Liver (tissue), 8 donors: ENCODE measurements at regions not wholly inside any gene's neighbourhood (a gene's known extent, or its start where the extent isn't known, plus 50 kb on each side); places are given as distances from the start of the nearest gene placed in this dataset.

ENCODE experiments used
- DNase-seq: peaks from one replicate; pipeline ENCODE4 v3.0.0-alpha.2; 2017; ENCODE audit warnings: low spot score
- H3K27ac ChIP-seq, 2 donors: one replicate each; pipeline ENCODE4 v1.7.0; 2013; ENCODE audit warnings: inconsistent platforms in 2 of 2, low read length in 2 of 2, control low read depth in 1 of 2, low read depth in 1 of 2, mild to moderate bottlenecking in 1 of 2
- H3K27me3 ChIP-seq, 4 donors: one replicate each; pipeline versions ENCODE4 v1.6.1 to v1.7.0; 2013; ENCODE audit warnings: low read length in 3 of 4, inconsistent platforms in 1 of 4, mild to moderate bottlenecking in 1 of 4, moderate library complexity in 1 of 4; ENCODE audit not compliant: control insufficient read depth in 4 of 4, insufficient read depth in 4 of 4
- H3K36me3 ChIP-seq, 4 donors: one replicate each; pipeline versions ENCODE4 v1.6.1 to v1.7.0; 2013; ENCODE audit warnings: low read length in 3 of 4, mild to moderate bottlenecking in 3 of 4, low read depth in 1 of 4, moderate library complexity in 1 of 4; ENCODE audit not compliant: control insufficient read depth in 4 of 4, insufficient read depth in 3 of 4
- H3K4me1 ChIP-seq, 4 donors: one replicate each; pipeline versions ENCODE4 v1.6.1 to v1.7.0; 2013; ENCODE audit warnings: low read length in 3 of 4, mild to moderate bottlenecking in 3 of 4, moderate library complexity in 1 of 4; ENCODE audit not compliant: control insufficient read depth in 4 of 4, insufficient read depth in 4 of 4
- H3K4me3 ChIP-seq, 3 donors: one replicate each; pipeline versions ENCODE4 v1.6.1 to v1.7.0; 2013; ENCODE audit warnings: low read length in 3 of 3, control low read depth in 1 of 3, low read depth in 1 of 3, mild to moderate bottlenecking in 1 of 3
- H3K9ac ChIP-seq, 2 donors: one replicate each; pipeline ENCODE4 v1.7.0; 2013; ENCODE audit warnings: low read length in 2 of 2, mild to moderate bottlenecking in 2 of 2, moderate library complexity in 2 of 2, control low read depth in 1 of 2, low read depth in 1 of 2
- H3K9me3 ChIP-seq, 4 donors: one replicate each; pipeline versions ENCODE4 v1.6.1 to v1.7.0; 2013; ENCODE audit warnings: low read length in 3 of 4; ENCODE audit not compliant: control insufficient read depth in 4 of 4
- FOXA1 ChIP-seq: IDR thresholded peaks from 2 replicates; pipeline ENCODE4 v1.6.1; 2016; ENCODE audit warnings: antibody characterized with exemption
- GABPA ChIP-seq, 2 donors: IDR thresholded peaks in 1 of 2; conservative IDR thresholded peaks in 1 of 2; 2 replicates each; pipeline ENCODE4 v1.6.1; 2016; ENCODE audit warnings: antibody characterized with exemption in 2 of 2, mild to moderate bottlenecking in 1 of 2, moderate library complexity in 1 of 2
- HNF4A ChIP-seq, 2 donors: conservative IDR thresholded peaks; 2 replicates each; pipeline ENCODE4 v1.6.1; 2016; ENCODE audit warnings: antibody characterized with exemption in 2 of 2, mild to moderate bottlenecking in 2 of 2
- HNF4G ChIP-seq: IDR thresholded peaks from 2 replicates; pipeline ENCODE4 v1.6.1; 2016; ENCODE audit warnings: antibody characterized with exemption
- JUND ChIP-seq, 2 donors: IDR thresholded peaks; 2 replicates each; pipeline ENCODE4 v1.6.1; 2016; ENCODE audit warnings: antibody characterized with exemption in 2 of 2
- NR2F2 ChIP-seq: IDR thresholded peaks from 2 replicates; pipeline ENCODE4 v1.6.1; 2016; ENCODE audit warnings: antibody characterized with exemption
- REST ChIP-seq: IDR thresholded peaks from 2 replicates; pipeline ENCODE4 v1.6.1; 2016; ENCODE audit warnings: antibody characterized with exemption, mild to moderate bottlenecking
- RXRA ChIP-seq, 2 donors: IDR thresholded peaks; 2 replicates each; pipeline ENCODE4 v1.6.1; 2017 to 2018; ENCODE audit warnings: antibody characterized with exemption in 2 of 2, mild to moderate bottlenecking in 1 of 2
- SP1 ChIP-seq: IDR thresholded peaks from 2 replicates; pipeline ENCODE4 v1.6.1; 2018; ENCODE audit warnings: antibody characterized with exemption, mild to moderate bottlenecking
- TAF1 ChIP-seq: conservative IDR thresholded peaks from 2 replicates; pipeline ENCODE4 v1.6.1; 2016; ENCODE audit warnings: antibody characterized with exemption, mild to moderate bottlenecking
- YY1 ChIP-seq: IDR thresholded peaks from 2 replicates; pipeline ENCODE4 v1.6.1; 2016; ENCODE audit warnings: antibody characterized with exemption, mild to moderate bottlenecking
- ZBTB33 ChIP-seq: IDR thresholded peaks from 2 replicates; pipeline ENCODE4 v1.6.1; 2016; ENCODE audit warnings: antibody characterized with exemption
- WGBS: extraction: QIAGEN DNeasy Blood & Tissue Kit; methylation state at CpG from one replicate; pipeline ENCODE4 v1.1.7; 2013; 5-methylcytosine and 5-hydroxymethylcytosine counted together
- TF ChIP-seq, protein P1 (sequence below): IDR thresholded peaks from 2 replicates; pipeline ENCODE4 v1.6.1; 2016; ENCODE audit warnings: antibody characterized with exemption
- TF ChIP-seq, protein P2 (sequence below): fragments of 150-350 bp; IDR thresholded peaks from 2 replicates; pipeline ENCODE4 v1.5.1; 2017; ENCODE audit warnings: improper control_type of control experiment, low read depth, low read length; ENCODE audit not compliant: missing input control
- TF ChIP-seq, protein P3 (sequence below): IDR thresholded peaks from 2 replicates; pipeline ENCODE4 v1.6.1; 2016; ENCODE audit warnings: antibody characterized with exemption
- donor health status: healthy.
- donor health status: healthy.
- donor health status: healthy.
- donor health status: healthy.
- donor health status: healthy.

DNA sequence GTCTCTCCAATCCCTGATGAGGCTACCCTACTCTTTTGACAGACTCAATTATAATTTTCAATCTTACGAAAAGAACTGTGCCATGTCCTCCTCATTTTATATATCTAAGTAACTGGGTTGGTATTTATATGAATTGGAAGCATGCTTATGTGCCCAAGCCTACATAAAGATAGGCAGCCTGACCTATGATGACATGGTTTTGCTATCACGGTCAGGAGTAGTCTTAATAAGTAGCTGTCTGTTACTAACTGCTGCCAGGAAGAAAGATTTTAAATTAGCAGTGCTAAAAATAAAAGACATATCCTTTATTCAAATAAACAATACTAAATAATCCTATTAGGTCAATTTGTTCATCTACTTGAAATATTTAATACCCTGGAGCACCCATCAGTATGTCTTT, 102.0 kb upstream of the DTNA start:
- WGBS: 84% methylated on average over 2 of the region's 2 CpGs
- Histone ChIP-seq H3K4me1 (no peaks in the 10 kb centered on the region), H3K27me3 (no peaks in the 10 kb centered on the region), H3K9me3 (no peaks in the 10 kb centered on the region), H3K9ac (no peak overlapping the region), H3K36me3 (no peaks in the 10 kb centered on the region), H3K27ac (no peak overlapping the region), H3K4me3 (no peak overlapping the region)
- TF ChIP-seq TAF1 (no peak), REST (no peak), HNF4G (no peak), RXRA (IDR thresholded peaks at IDR 0.05) (no peak), SP1 (no peak), NR2F2 (no peak), JUND (IDR thresholded peaks at IDR 0.05) (no peak), FOXA1 (no peak), HNF4A (conservative IDR thresholded peaks at IDR 0.05) (no peak), ZBTB33 (no peak)
- TF ChIP-seq, protein P1, sequence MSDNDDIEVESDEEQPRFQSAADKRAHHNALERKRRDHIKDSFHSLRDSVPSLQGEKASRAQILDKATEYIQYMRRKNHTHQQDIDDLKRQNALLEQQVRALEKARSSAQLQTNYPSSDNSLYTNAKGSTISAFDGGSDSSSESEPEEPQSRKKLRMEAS: no peak
- TF ChIP-seq, protein P2, sequence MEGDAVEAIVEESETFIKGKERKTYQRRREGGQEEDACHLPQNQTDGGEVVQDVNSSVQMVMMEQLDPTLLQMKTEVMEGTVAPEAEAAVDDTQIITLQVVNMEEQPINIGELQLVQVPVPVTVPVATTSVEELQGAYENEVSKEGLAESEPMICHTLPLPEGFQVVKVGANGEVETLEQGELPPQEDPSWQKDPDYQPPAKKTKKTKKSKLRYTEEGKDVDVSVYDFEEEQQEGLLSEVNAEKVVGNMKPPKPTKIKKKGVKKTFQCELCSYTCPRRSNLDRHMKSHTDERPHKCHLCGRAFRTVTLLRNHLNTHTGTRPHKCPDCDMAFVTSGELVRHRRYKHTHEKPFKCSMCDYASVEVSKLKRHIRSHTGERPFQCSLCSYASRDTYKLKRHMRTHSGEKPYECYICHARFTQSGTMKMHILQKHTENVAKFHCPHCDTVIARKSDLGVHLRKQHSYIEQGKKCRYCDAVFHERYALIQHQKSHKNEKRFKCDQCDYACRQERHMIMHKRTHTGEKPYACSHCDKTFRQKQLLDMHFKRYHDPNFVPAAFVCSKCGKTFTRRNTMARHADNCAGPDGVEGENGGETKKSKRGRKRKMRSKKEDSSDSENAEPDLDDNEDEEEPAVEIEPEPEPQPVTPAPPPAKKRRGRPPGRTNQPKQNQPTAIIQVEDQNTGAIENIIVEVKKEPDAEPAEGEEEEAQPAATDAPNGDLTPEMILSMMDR: no peak
- TF ChIP-seq, protein P3, sequence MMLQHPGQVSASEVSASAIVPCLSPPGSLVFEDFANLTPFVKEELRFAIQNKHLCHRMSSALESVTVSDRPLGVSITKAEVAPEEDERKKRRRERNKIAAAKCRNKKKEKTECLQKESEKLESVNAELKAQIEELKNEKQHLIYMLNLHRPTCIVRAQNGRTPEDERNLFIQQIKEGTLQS: no peak
- no peak for DNase-seq

DNA sequence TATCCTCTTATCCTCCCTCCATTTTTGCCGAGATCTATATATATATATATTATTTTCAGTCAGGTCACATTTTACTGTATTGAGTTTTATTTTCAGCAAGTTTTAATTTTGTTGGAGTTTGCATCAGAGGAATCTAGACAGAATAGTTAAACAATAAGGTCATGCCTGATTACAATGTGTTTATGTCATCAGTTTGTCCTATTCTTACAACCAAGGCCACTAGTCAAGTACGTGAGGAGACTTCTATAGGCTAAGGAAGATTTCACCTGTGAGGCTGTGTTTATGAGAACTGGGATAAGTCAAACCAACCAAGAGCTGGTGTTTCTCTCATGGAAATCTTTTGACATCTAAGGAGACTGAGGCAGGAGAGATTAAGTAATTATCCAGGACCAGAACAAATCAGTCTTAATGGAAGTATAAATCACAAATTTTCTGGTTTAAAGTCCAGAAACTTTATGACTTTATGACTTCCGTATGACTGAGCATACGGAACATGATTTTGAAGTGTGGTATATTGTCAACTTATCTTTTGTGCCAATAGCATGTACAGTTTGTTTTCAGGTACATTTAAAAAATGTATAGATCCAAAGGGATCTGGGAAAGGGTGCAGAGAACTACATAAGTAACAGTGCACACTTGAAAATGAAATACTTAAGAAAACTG, 100.0 kb upstream of the DTNA start:
- no peaks in the 10 kb centered on the region for H3K27me3 ChIP-seq
- DNase-seq: no peak
- no peaks in the 10 kb centered on the region for H3K9me3 ChIP-seq
- no peaks in the 10 kb centered on the region for H3K36me3 ChIP-seq
- H3K4me1 ChIP-seq: no peaks in the 10 kb centered on the region
- 84% methylated on average over 4 of the region's 4 CpGs for WGBS
- TF ChIP-seq YY1 (no peak), HNF4G (no peak), GABPA (IDR thresholded peaks at IDR 0.05 in 1 of 2, conservative IDR thresholded peaks at IDR 0.05 in 1 of 2) (no peak), HNF4A (conservative IDR thresholded peaks at IDR 0.05) (no peak)
- TF ChIP-seq, protein P1: no peak
- H3K4me3 ChIP-seq: no peak overlapping the region
- no peak overlapping the region for H3K27ac ChIP-seq
- no peak overlapping the region for H3K9ac ChIP-seq
